SU-DHL-6 (cell line): ENCODE measurements at regions not wholly inside any gene's neighbourhood (a gene's known extent, or its start where the extent isn't known, plus 50 kb on each side); places are given as distances from the start of the nearest gene placed in this dataset.

Experiments
- H2AFZ ChIP-seq: fragments of 200-600 bp; sonication (generic); 2 replicates; pipeline ENCODE4 v1.6.1; 2014; ENCODE audit warnings: low read depth, mild to moderate bottlenecking, moderate library complexity, mixed read lengths, antibody characterized with exemption, low read length; ENCODE audit not compliant: severe bottlenecking
- H3F3A ChIP-seq: fragments of 200-600 bp; shearing (Covaris generic); 2 replicates; pipeline ENCODE4 v1.6.0; 2016; ENCODE audit warnings: antibody characterized with exemption, mild to moderate bottlenecking; ENCODE audit not compliant: insufficient read depth
- H3K27ac ChIP-seq: fragments of 200-600 bp; sonication (generic); 2 replicates; pipeline ENCODE4 v1.5.1; 2016; ENCODE audit warnings: low read depth, mild to moderate bottlenecking, low read length, moderate library complexity, mixed read lengths
- H3K27me3 ChIP-seq: fragments of 200-600 bp; sonication (generic), shearing (Covaris generic); 2 replicates; pipeline ENCODE4 v1.6.0; 2014; ENCODE audit warnings: mild to moderate bottlenecking, low read length
- H3K36me3 ChIP-seq: fragments of 200-600 bp; sonication (generic); 2 replicates; pipeline ENCODE4 v1.6.1; 2014; ENCODE audit warnings: mild to moderate bottlenecking, low read length, mixed read lengths
- H3K4me2 ChIP-seq: fragments of 300-600, 200-600 bp; shearing (Covaris generic), sonication (generic); 2 replicates; pipeline ENCODE4 v1.6.0; 2014; ENCODE audit warnings: low read length, low read depth, mild to moderate bottlenecking; ENCODE audit not compliant: poor library complexity, severe bottlenecking
- H3K4me3 ChIP-seq: fragments of 200-600 bp; sonication (generic); 2 replicates; pipeline ENCODE4 v1.5.1; 2014; ENCODE audit warnings: antibody characterized with exemption, low read length, mild to moderate bottlenecking, mixed read lengths; ENCODE audit not compliant: insufficient read depth, poor library complexity, severe bottlenecking
- H3K79me2 ChIP-seq: fragments of 200-600 bp; sonication (generic); 2 replicates; pipeline ENCODE4 v1.6.1; 2014; ENCODE audit warnings: mild to moderate bottlenecking, low read length, moderate library complexity; ENCODE audit not compliant: insufficient read depth
- H3K9ac ChIP-seq: fragments of 200-600 bp; sonication (generic); 2 replicates; pipeline ENCODE4 v1.7.0; 2014; ENCODE audit warnings: mild to moderate bottlenecking, low read length
- H3K9me2 ChIP-seq: fragments of 200-600 bp; sonication (generic); replicated peaks from 2 replicates; pipeline ENCODE4 v1.6.1; 2014; ENCODE audit warnings: low read length; ENCODE audit not compliant: insufficient read depth
- H3K9me3 ChIP-seq: fragments of 200-600 bp; sonication (generic); 2 replicates; pipeline ENCODE4 v1.6.1; 2014; ENCODE audit warnings: low read length, mixed read lengths; ENCODE audit not compliant: insufficient read depth
- H4K20me1 ChIP-seq: fragments of 200-600 bp; sonication (generic); 2 replicates; pipeline ENCODE4 v1.6.1; 2014; ENCODE audit warnings: low read depth, mild to moderate bottlenecking, antibody characterized with exemption, low read length, moderate library complexity, mixed read lengths
- CTCF ChIP-seq: fragments of 200-600 bp; sonication (generic); IDR thresholded peaks from one replicate; pipeline ENCODE4 v1.5.1; 2017; ENCODE audit warnings: antibody characterized with exemption, mild to moderate bottlenecking, low read length, moderate library complexity; ENCODE audit not compliant: insufficient read depth, poor library complexity, severe bottlenecking
- EZH2phosphoT487 ChIP-seq: fragments of 200-600 bp; sonication (generic), shearing (Covaris generic); conservative IDR thresholded peaks from 2 replicates; pipeline ENCODE4 v1.6.1; 2018; ENCODE audit warnings: mild to moderate bottlenecking, antibody characterized with exemption, low read length, moderate library complexity, mixed read lengths

- no peak overlapping the region for H2AFZ ChIP-seq
These were observed 142.1 kb upstream of the DMRT1 start for GRCh38 chr9:699396-699795.

GRCh38 chr9:700365-701282, 140.9 kb upstream of the DMRT1 start:
- Histone ChIP-seq H3K9me2 (no peaks in the 10 kb centered on the region), H3K4me2 (no peak overlapping the region), H3K27me3 (no peaks in the 10 kb centered on the region), H3K4me3 (no peak overlapping the region), H4K20me1 (no peaks in the 10 kb centered on the region), H2AFZ (no peak overlapping the region), H3F3A (no peaks in the 10 kb centered on the region; the same call in 1 of the 2 replicates), H3K27ac (no peak overlapping the region), H3K36me3 (no peaks in the 10 kb centered on the region; the same call in 1 of the 2 replicates), H3K9ac (no peak overlapping the region), H3K79me2 (peaks cover 29% of the 10 kb centered on the region), H3K9me3 (no peaks in the 10 kb centered on the region)
- no peak for TF ChIP-seq CTCF
- TF ChIP-seq EZH2phosphoT487: no peak

More at GRCh38 chr9:699396-699795, 142.1 kb upstream of the DMRT1 start:
- H3K9me3 ChIP-seq: no peaks in the 10 kb centered on the region
- H3K27me3 ChIP-seq: no peaks in the 10 kb centered on the region
- H3K79me2 ChIP-seq: peaks cover 41% of the 10 kb centered on the region
- no peaks in the 10 kb centered on the region for H3K9me2 ChIP-seq
- H3K4me3 ChIP-seq: no peak overlapping the region
- no peaks in the 10 kb centered on the region for H4K20me1 ChIP-seq
- no peaks in the 10 kb centered on the region; the same call in 1 of the 2 replicates for H3K36me3 ChIP-seq
- H3K27ac ChIP-seq: no peak overlapping the region
- peaks cover 5% of the 10 kb centered on the region for H3F3A ChIP-seq
- H3K4me2 ChIP-seq: no peak overlapping the region
- H3K9ac ChIP-seq: no peak overlapping the region
- no peak for TF ChIP-seq EZH2phosphoT487
- TF ChIP-seq CTCF: no peak

- Histone ChIP-seq H3K9me3 (no peaks in the 10 kb centered on the region), H3K79me2 (peaks cover 33% of the 10 kb centered on the region), H3K4me3 (no peak overlapping the region), H3K27ac (no peak overlapping the region), H3K27me3 (no peaks in the 10 kb centered on the region), H3K9ac (no peak overlapping the region), H4K20me1 (no peaks in the 10 kb centered on the region), H3F3A (no peaks in the 10 kb centered on the region; the same call in 1 of the 2 replicates), H3K9me2 (no peaks in the 10 kb centered on the region), H3K4me2 (no peak overlapping the region), H2AFZ (no peak overlapping the region), H3K36me3 (peaks cover 3% of the 10 kb centered on the region; the same call in 1 of the 2 replicates)
- TF ChIP-seq CTCF (no peak), EZH2phosphoT487 (no peak)
These were observed 138.1 kb upstream of the DMRT1 start for GRCh38 chr9:703392-703791.
